Adrenal gland (tissue), 9 donors: ENCODE measurements at regions not wholly inside any gene's neighbourhood (a gene's known extent, or its start where the extent isn't known, plus 50 kb on each side); places are given as distances from the start of the nearest gene placed in this dataset.

Experiments used
- DNase-seq, 7 donors: peaks; one replicate each; pipeline ENCODE4 v3.0.0-alpha.2; 2019 to 2020
- H3K27ac ChIP-seq, 5 donors: fragments of 200-600 bp; sonication (generic) in 4 of 5; 1 replicate in 3 of 5; 2 replicates in 2 of 5; pipeline versions ENCODE4 v1.5.1 to v1.8.0; 2016 to 2020; ENCODE audit warnings: mild to moderate bottlenecking in 1 of 5
- H3K27me3 ChIP-seq: fragments of 200-600 bp; 2 replicates; pipeline ENCODE4 v1.8.0; 2021
- H3K36me3 ChIP-seq, 2 donors: fragments of 200-600 bp; replicated peaks in 1 of 2; 1 replicate in 1 of 2; 2 replicates in 1 of 2; pipeline versions ENCODE4 v1.5.1 to v1.8.0; 2018 to 2022
- H3K4me1 ChIP-seq, 2 donors: fragments of 200-600 bp; replicated peaks in 1 of 2; 1 replicate in 1 of 2; 2 replicates in 1 of 2; pipeline versions ENCODE4 v1.5.1 to v1.8.0; 2018 to 2021
- H3K4me3 ChIP-seq, 4 donors: fragments of 200-600 bp; sonication (generic) in 3 of 4; one replicate each; pipeline ENCODE4 v1.5.1; 2016 to 2018
- H3K9me3 ChIP-seq, 3 donors: fragments of 200-600 bp; sonication (generic) in 1 of 3; replicated peaks in 1 of 3; 1 replicate in 2 of 3; 2 replicates in 1 of 3; pipeline versions ENCODE4 v1.5.1 to v1.8.0; 2016 to 2021
- POLR2A ChIP-seq, 2 donors: fragments of 450-650 bp; IDR thresholded peaks; one replicate each; pipeline ENCODE4 v1.6.1; 2017; ENCODE audit warnings: antibody characterized with exemption in 2 of 2, mild to moderate bottlenecking in 2 of 2, moderate library complexity in 1 of 2
- WGBS, 4 donors: extraction: QIAGEN DNeasy Blood & Tissue Kit in 2 of 4; methylation state at CpG; one replicate each; pipeline versions ENCODE4 v1.1.5 to v1.1.7; 2013 to 2017; 5-methylcytosine and 5-hydroxymethylcytosine counted together
- intact Hi-C, 2 donors: fragments of 100-400 bp; cut with DNase I; formaldehyde crosslinking; loops; one replicate each; pipeline versions ENCODE4 v1.14.1 to v1.15.0; 2022 to 2023
- TF ChIP-seq, protein P1 (sequence below), 6 experiments: fragments of 450-650 bp in 4 of 6; fragments of 200-600 bp in 2 of 6; sonication (generic) in 1 of 6; IDR thresholded peaks; 1 replicate in 5 of 6; 2 replicates in 1 of 6; pipeline versions ENCODE4 v1.5.1 to v1.8.0; 2016 to 2021; ENCODE audit warnings: antibody characterized with exemption in 6 of 6, mild to moderate bottlenecking in 2 of 6, moderate library complexity in 1 of 6
- donor health status: healthy with polysubstance abuse.
- donor health status: Bipolar disorder and iron deficiency.
- donor health status: DM: yes; HTN: yes; CAD: no.
- donor health status: DM: no; HTN: no; CAD: no.
- donor health status: DM: no; HTN: no; CAD: no.

DNA sequence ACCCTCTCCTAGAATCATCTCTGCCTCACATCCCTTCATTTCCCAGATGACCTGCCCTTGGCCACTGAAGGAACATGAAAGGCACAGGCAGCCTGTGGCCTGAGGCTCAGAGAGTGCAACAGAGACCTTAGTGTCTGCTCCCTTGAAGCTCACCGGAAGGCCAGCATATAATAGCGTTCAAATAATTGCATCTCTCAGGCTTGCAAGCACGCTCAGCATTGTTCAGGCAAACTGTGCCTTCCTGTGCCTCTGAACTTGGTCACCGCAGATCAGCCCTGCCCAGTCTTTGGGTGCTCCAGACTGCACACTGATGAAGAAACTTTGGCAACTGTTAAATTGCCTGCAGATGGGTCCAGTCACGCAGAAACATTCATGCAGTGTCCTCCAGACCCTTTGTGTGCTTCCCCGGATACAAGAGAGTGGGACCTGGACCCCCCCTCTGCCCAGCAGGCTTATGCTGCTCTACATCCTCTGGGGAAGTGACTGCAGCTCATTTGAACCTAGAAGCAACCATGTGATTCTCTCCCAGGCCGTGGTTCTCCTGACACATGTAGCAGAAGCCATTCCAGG, 216.0 kb upstream of the ANKRD55 start:
- no peaks in the 10 kb centered on the region for H3K9me3 ChIP-seq
- no peak for DNase-seq
- WGBS, 4 donors, result 86 to 91% (median 89%) methylated on average over 7 of the region's 7 CpGs
- no peaks in the 10 kb centered on the region for H3K4me1 ChIP-seq
- TF ChIP-seq, protein P1, sequence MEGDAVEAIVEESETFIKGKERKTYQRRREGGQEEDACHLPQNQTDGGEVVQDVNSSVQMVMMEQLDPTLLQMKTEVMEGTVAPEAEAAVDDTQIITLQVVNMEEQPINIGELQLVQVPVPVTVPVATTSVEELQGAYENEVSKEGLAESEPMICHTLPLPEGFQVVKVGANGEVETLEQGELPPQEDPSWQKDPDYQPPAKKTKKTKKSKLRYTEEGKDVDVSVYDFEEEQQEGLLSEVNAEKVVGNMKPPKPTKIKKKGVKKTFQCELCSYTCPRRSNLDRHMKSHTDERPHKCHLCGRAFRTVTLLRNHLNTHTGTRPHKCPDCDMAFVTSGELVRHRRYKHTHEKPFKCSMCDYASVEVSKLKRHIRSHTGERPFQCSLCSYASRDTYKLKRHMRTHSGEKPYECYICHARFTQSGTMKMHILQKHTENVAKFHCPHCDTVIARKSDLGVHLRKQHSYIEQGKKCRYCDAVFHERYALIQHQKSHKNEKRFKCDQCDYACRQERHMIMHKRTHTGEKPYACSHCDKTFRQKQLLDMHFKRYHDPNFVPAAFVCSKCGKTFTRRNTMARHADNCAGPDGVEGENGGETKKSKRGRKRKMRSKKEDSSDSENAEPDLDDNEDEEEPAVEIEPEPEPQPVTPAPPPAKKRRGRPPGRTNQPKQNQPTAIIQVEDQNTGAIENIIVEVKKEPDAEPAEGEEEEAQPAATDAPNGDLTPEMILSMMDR (IDR thresholded peaks at IDR 0.05), result no peak
- TF ChIP-seq POLR2A (IDR thresholded peaks at IDR 0.05), result no peak
- H3K27ac ChIP-seq, result no peak overlapping the region
- no peaks in the 10 kb centered on the region for H3K36me3 ChIP-seq
- H3K4me3 ChIP-seq, result no peak overlapping the region
- H3K27me3 ChIP-seq, result no peaks in the 10 kb centered on the region
- intact Hi-C loops, result no loop called here

DNA sequence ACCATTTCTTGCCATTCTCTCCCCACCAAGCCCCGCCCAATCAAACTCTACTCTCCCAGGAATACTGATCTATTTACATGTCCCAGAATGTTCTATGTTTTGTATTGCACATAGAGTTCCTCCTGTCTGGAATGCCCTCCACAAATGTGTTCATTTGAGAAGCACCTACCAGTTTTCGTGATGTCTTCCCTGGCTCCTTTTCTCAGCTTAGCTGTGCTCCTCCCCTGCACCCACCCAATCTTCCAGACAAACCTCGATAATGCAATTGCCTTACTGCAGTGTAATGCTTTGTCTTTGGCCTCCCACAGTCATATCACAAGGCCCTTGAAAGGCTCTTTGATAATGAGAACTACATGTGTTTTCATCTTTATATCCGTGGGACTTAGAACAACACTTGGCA, 214.5 kb upstream of the ANKRD55 start:
- TF ChIP-seq, protein P1 (IDR thresholded peaks at IDR 0.05), result no peak
- no peak for TF ChIP-seq POLR2A (IDR thresholded peaks at IDR 0.05)
- no peaks in the 10 kb centered on the region for H3K27me3 ChIP-seq
- H3K36me3 ChIP-seq, result no peaks in the 10 kb centered on the region
- H3K4me3 ChIP-seq, result no peak overlapping the region
- intact Hi-C loops, result no loop called here
- no peak for DNase-seq
- 79 to 88% (median 84%) methylated on average over 4 of the region's 4 CpGs for WGBS, 4 donors
- H3K9me3 ChIP-seq, result no peaks in the 10 kb centered on the region
- no peaks in the 10 kb centered on the region for H3K4me1 ChIP-seq
- no peak overlapping the region for H3K27ac ChIP-seq

GRCh38 chr5:56447232-56447631, 214.1 kb upstream of the ANKRD55 start:
- H3K27ac ChIP-seq, result no peak overlapping the region
- H3K4me1 ChIP-seq, result no peaks in the 10 kb centered on the region
- H3K9me3 ChIP-seq, result no peaks in the 10 kb centered on the region
- no peaks in the 10 kb centered on the region for H3K36me3 ChIP-seq
- no peak overlapping the region for H3K4me3 ChIP-seq
- H3K27me3 ChIP-seq, result no peaks in the 10 kb centered on the region
- WGBS, 4 donors, result 75 to 90% (median 82%) methylated on average over 4 of the region's 4 CpGs
- no peak for DNase-seq
- intact Hi-C loops, result no loop called here
- TF ChIP-seq, protein P1 (IDR thresholded peaks at IDR 0.05), result no peak
- TF ChIP-seq POLR2A (IDR thresholded peaks at IDR 0.05), result no peak

DNA sequence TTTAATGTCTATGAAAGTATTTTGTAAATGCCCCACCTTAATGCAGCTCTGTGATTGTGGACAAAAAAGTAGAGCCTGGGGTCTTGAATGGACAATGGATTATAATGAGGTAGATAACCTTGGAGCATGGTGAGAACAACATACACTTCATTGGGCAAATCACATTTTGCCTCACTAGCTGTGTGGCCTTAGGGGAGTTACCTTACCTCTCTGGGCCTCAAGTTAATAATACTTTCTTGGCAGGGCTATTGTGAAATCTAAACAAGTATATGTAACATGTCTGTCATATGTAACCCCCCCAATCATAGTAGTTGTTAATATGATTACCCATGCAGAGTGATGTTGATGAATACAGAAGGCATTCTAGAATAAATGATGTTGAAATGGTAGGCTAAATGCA, 213.6 kb upstream of the ANKRD55 start:
- H3K9me3 ChIP-seq, result no peaks in the 10 kb centered on the region
- no peak for DNase-seq
- H3K36me3 ChIP-seq, result no peaks in the 10 kb centered on the region
- no peaks in the 10 kb centered on the region for H3K4me1 ChIP-seq
- TF ChIP-seq POLR2A (IDR thresholded peaks at IDR 0.05), result no peak
- TF ChIP-seq, protein P1 (IDR thresholded peaks at IDR 0.05), result no peak
- no peak overlapping the region for H3K4me3 ChIP-seq
- no peak overlapping the region for H3K27ac ChIP-seq
- intact Hi-C loops, result no loop called here
- H3K27me3 ChIP-seq, result no peaks in the 10 kb centered on the region
